Stimulated activated effector memory CD8-positive, alpha-beta T cell treated with anti-CD3 and anti-CD28 coated beads, Interleukin-12 subunit alpha, Interleukin-12 subunit beta, amount 100 ng/mL, for 72 hours (primary cell): ENCODE measurements at regions not wholly inside any gene's neighbourhood (a gene's known extent, or its start where the extent isn't known, plus 50 kb on each side); places are given as distances from the start of the nearest gene placed in this dataset.

Experiments
- ATAC-seq: fragments of 150-1000 bp; cut with Tn5 transposase; 2 replicates; pipeline ENCODE4 v1.10.0; 2021
- DNase-seq, 2 donors: peaks; one replicate each; pipeline ENCODE4 v3.0.0; 2021 to 2022; ENCODE audit warnings: low spot score in 2 of 2
- H3K27ac Mint-ChIP-seq: one replicate; pipeline ENCODE4 v1.8.0; 2022; ENCODE audit warnings: mild to moderate bottlenecking, mixed read lengths
- H3K36me3 Mint-ChIP-seq: one replicate; pipeline ENCODE4 v1.8.0; 2022; ENCODE audit warnings: mild to moderate bottlenecking, mixed read lengths
- H3K4me1 Mint-ChIP-seq: one replicate; pipeline ENCODE4 v1.8.0; 2022; ENCODE audit warnings: mixed read lengths
- H3K4me3 Mint-ChIP-seq: one replicate; pipeline ENCODE4 v1.8.0; 2022; ENCODE audit warnings: mild to moderate bottlenecking, mixed read lengths
- H3K9me3 Mint-ChIP-seq: one replicate; pipeline ENCODE4 v1.8.0; 2022; ENCODE audit warnings: mixed read lengths

DNA sequence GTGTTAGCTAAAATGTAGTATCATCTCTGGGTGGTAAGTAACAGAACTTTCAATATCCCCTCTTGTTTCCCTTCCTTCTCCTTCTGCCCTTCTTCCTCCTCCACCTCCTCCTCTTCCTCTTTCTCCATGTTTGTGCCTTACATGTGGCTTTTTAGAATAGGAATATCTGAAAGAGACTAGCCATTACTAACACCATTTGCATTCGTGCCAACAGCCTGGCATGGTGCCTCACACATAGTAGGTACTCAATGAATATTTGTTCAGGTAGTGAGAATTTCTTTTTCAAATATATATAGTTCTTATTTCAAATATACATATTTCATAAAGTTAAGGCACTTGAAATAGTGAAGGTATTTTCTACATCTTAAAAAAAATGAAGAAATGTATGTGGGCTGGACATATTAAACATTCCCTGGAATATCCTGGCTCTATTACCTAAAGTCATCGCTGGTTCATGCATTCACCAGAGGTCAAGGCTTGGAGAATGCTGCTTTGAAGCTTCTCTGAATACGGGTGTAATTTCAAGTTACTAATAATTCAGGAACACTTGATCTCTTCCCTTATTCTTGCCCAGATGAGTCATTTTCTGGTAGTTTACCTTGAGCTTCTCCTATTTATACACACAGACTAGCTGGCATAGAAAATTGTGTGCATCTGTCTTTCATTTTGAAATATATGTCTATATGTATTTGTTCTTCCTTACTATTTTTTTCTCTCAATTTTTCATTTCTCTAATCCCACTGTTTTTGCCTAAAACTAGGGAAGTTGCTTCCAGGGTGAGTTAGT is 319.4 kb downstream of the TGFB2 start:
- ATAC-seq (no peak), DNase-seq (no peak)
- H3K4me3 Mint-ChIP-seq = no peak overlapping the region
- H3K27ac Mint-ChIP-seq = no peak overlapping the region
- H3K36me3 Mint-ChIP-seq = no peaks in the 10 kb centered on the region
- H3K4me1 Mint-ChIP-seq = no peaks in the 10 kb centered on the region
- peaks cover 3% of the 10 kb centered on the region for H3K9me3 Mint-ChIP-seq

DNA sequence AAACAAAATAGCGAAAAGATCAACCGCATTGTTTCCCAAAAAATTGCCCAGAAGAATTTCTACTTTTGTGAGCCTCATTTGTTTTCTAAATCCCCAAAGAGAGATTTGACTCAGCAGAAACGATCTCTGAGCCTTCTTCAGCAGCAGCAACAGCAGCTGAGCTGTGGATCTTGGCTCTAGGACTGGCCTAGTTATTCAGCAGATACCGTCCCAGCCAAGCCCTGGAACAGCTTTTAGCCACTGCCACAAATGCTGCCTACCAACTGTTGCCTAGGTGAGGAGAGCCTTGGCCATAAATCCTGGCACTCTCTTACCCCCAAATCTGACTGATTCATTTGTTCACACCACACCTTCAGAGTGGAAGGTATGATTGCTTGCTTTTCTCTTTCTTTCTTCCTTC is 320.1 kb downstream of the TGFB2 start:
- Mint-ChIP-seq H3K36me3 (no peaks in the 10 kb centered on the region), H3K9me3 (peaks cover 5% of the 10 kb centered on the region), H3K27ac (no peak overlapping the region), H3K4me1 (no peaks in the 10 kb centered on the region), H3K4me3 (no peak overlapping the region)
- DNase-seq (no peak), ATAC-seq (no peak)

GRCh38 chr1:218666263-218666662 is 321.1 kb downstream of the TGFB2 start:
- H3K4me1 Mint-ChIP-seq = no peaks in the 10 kb centered on the region
- ATAC-seq = no peak
- no peaks in the 10 kb centered on the region for H3K36me3 Mint-ChIP-seq
- no peak for DNase-seq
- H3K4me3 Mint-ChIP-seq = no peak overlapping the region
- no peak overlapping the region for H3K27ac Mint-ChIP-seq
- peaks cover 10% of the 10 kb centered on the region for H3K9me3 Mint-ChIP-seq

GRCh38 chr1:218667781-218668516 is 322.8 kb downstream of the TGFB2 start:
- Mint-ChIP-seq H3K9me3 (peaks cover 15% of the 10 kb centered on the region), H3K4me1 (no peaks in the 10 kb centered on the region), H3K27ac (no peak overlapping the region), H3K36me3 (no peaks in the 10 kb centered on the region), H3K4me3 (no peak overlapping the region)
- ATAC-seq (no peak), DNase-seq (no peak)

- Mint-ChIP-seq H3K4me3 (no peak overlapping the region), H3K9me3 (peaks cover 15% of the 10 kb centered on the region), H3K4me1 (no peaks in the 10 kb centered on the region), H3K36me3 (no peaks in the 10 kb centered on the region), H3K27ac (no peak overlapping the region)
- ATAC-seq = no peak
- no peak for DNase-seq
Observed at GRCh38 chr1:218669431-218669830, 324.3 kb downstream of the TGFB2 start.

GRCh38 chr1:218670875-218671274 is 325.7 kb downstream of the TGFB2 start:
- Mint-ChIP-seq H3K36me3 (no peaks in the 10 kb centered on the region), H3K27ac (no peak overlapping the region), H3K4me1 (no peaks in the 10 kb centered on the region), H3K4me3 (no peak overlapping the region), H3K9me3 (peaks cover 11% of the 10 kb centered on the region)
- no peak for DNase-seq
- ATAC-seq = no peak

DNA sequence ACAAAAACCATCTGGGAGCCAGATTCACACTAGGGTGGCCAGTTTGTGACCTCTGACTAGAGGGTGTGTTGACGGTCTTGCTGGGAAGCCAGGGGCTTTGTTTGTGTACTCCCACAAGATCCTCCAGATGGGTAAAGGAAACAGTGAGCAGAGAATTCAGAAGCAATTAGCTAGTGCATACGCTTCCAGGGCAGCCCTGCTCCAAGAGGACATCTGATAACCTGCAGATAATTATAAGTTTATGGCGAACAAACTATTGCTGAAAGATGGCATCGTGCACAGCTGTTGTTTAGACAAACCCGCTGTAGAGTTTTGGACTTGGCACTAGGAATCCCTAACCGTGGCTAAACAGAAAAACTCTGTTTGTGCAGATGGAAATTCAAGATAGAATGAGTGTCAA is 326.4 kb downstream of the TGFB2 start:
- Mint-ChIP-seq H3K36me3 (no peaks in the 10 kb centered on the region), H3K27ac (no peak overlapping the region), H3K4me3 (no peak overlapping the region), H3K9me3 (peaks cover 11% of the 10 kb centered on the region), H3K4me1 (no peaks in the 10 kb centered on the region)
- no peak for ATAC-seq
- no peak for DNase-seq

DNA sequence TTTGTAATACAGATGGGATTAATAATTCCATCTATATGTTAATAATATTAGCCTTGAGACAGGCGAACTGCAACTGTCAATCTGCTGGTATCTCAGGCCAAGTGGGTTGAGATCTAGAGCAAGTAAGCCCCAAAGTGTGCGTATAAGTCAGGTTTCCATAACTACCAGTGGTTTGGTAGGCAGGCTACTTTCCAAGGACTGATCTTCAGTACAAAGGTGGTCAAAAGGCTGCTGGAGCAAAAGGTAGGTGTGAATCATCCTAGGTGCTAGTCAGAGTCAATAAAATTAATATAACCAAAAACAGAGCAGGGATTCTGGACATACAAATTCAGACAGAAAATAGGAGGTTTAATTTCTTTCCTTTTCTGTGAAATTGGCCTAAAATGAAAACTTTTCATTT is 328.0 kb downstream of the TGFB2 start:
- Mint-ChIP-seq H3K9me3 (peaks cover 11% of the 10 kb centered on the region), H3K36me3 (no peaks in the 10 kb centered on the region), H3K4me3 (no peak overlapping the region), H3K27ac (no peak overlapping the region), H3K4me1 (no peaks in the 10 kb centered on the region)
- ATAC-seq (no peak), DNase-seq (no peak)

DNA sequence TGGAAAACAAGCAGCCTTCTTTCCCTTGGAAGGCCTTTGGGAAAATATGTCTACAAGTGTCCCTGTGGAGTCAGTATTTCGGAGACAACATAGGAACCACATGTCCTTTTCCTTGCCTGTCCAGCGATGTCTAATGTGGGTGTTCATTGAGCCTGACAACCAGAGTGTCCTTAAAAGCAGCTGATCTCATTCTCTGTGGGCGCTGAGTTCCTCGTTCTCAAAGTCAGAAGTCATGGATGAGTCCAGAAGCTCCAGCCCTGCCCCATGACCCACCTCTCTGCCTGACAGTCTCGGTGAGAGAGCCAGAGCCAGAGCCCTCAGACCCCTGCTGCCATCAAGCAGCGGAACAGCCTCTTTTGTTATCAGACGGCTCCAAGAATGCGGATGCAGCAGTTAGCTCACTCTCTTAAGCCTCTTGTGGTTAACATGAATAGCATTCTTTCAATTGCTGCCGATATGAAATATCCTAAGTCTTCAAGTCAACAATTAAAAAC is 329.2 kb downstream of the TGFB2 start:
- peaks cover 11% of the 10 kb centered on the region for H3K9me3 Mint-ChIP-seq
- ATAC-seq = no peak
- no peaks in the 10 kb centered on the region for H3K36me3 Mint-ChIP-seq
- DNase-seq = no peak
- H3K4me1 Mint-ChIP-seq = no peaks in the 10 kb centered on the region
- no peak overlapping the region for H3K4me3 Mint-ChIP-seq
- no peak overlapping the region for H3K27ac Mint-ChIP-seq

DNA sequence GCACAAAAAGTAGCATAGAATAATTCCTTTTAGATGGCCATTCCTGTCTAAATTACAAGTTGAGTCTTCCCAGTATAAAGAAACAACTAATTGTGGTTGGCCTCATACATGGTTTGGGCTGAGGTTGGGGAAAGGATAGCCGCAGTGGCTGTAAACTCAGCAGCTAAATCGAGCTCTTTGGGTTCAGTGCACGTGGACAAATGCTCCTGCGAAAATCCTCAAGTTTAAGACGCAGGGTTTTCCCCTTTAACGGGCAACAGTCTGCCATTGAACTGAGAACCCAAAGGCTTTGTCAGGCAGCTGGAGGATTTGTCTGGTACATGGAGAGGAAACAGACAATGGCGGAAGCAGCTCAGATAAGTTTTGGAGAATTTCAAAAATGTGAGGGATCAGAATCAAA is 331.9 kb downstream of the TGFB2 start:
- DNase-seq (no peak), ATAC-seq (no peak)
- Mint-ChIP-seq H3K36me3 (no peaks in the 10 kb centered on the region), H3K27ac (no peak overlapping the region), H3K4me3 (no peak overlapping the region), H3K9me3 (peaks cover 5% of the 10 kb centered on the region), H3K4me1 (no peaks in the 10 kb centered on the region)

- ATAC-seq = no peak
- no peak for DNase-seq
- Mint-ChIP-seq H3K27ac (no peak overlapping the region), H3K4me3 (no peak overlapping the region), H3K36me3 (no peaks in the 10 kb centered on the region), H3K4me1 (no peaks in the 10 kb centered on the region), H3K9me3 (peaks cover 3% of the 10 kb centered on the region)
Observed at GRCh38 chr1:218679391-218679790, 334.3 kb downstream of the TGFB2 start.

GRCh38 chr1:218679988-218680748 is 335.0 kb downstream of the TGFB2 start:
- ATAC-seq (no peak), DNase-seq (no peak)
- H3K27ac Mint-ChIP-seq = no peak overlapping the region
- H3K36me3 Mint-ChIP-seq = no peaks in the 10 kb centered on the region
- H3K4me1 Mint-ChIP-seq = no peaks in the 10 kb centered on the region
- peaks cover 6% of the 10 kb centered on the region for H3K9me3 Mint-ChIP-seq
- H3K4me3 Mint-ChIP-seq = no peak overlapping the region

DNA sequence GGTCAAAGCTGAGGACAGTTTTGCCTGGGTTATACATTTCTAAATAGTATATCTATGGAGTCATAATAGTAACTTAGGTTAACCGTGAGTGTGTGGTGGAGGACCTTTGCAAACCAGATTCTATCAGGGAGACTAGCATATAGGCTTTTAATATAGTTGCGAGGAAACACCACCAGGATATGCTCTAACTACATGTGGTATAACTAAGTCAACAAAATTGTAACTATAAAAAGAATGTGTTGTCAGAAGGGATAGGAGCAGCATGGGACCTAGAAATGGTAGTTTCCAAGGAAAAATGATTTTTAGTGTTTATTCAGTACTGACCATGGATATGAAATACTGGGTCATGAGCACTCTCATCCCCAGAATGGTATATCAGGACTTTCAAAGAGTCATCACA is 338.1 kb downstream of the TGFB2 start:
- DNase-seq (no peak), ATAC-seq (no peak)
- H3K4me1 Mint-ChIP-seq = no peaks in the 10 kb centered on the region
- peaks cover 9% of the 10 kb centered on the region for H3K9me3 Mint-ChIP-seq
- H3K27ac Mint-ChIP-seq = no peak overlapping the region
- H3K4me3 Mint-ChIP-seq = no peak overlapping the region
- no peaks in the 10 kb centered on the region for H3K36me3 Mint-ChIP-seq

DNA sequence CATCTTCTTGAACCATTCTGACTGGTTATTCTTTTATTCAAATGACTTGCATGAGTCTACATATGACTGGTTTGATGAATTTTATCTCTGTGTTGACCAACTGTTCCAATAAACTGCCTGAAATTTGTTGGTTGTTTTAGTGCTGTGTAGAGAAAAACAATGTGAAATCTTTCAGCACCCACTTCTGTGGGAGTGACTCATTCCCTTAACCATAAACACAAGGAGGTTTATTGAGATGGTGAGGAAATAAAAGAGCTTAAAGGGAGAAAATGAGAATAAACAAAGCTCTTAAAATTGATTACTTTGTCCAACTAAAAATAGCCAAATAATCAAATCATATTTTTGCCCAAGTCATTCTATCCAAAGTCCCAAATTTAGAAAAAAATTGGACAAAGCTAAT is 341.1 kb downstream of the TGFB2 start:
- no peak for DNase-seq
- no peak for ATAC-seq
- Mint-ChIP-seq H3K9me3 (peaks cover 5% of the 10 kb centered on the region), H3K4me1 (no peaks in the 10 kb centered on the region), H3K4me3 (no peak overlapping the region), H3K27ac (no peak overlapping the region), H3K36me3 (no peaks in the 10 kb centered on the region)

- no peak for ATAC-seq
- H3K27ac Mint-ChIP-seq = no peak overlapping the region
- H3K4me3 Mint-ChIP-seq = no peak overlapping the region
- H3K36me3 Mint-ChIP-seq = no peaks in the 10 kb centered on the region
- H3K9me3 Mint-ChIP-seq = peaks cover 5% of the 10 kb centered on the region
- H3K4me1 Mint-ChIP-seq = no peaks in the 10 kb centered on the region
- DNase-seq = no peak
Observed at GRCh38 chr1:218686761-218687160, 341.6 kb downstream of the TGFB2 start.
